HG03558 (cell line): ENCODE measurements at regions not wholly inside any gene's neighbourhood (a gene's known extent, or its start where the extent isn't known, plus 50 kb on each side); places are given as distances from the start of the nearest gene placed in this dataset.

Experiments used
- ATAC-seq: cut with Tn5 transposase; IDR thresholded peaks from one replicate; pipeline ENCODE4 v1.9.1; 2021; ENCODE audit warnings: moderate number of reproducible peaks; ENCODE audit not compliant: unreplicated experiment; ENCODE audit errors: extremely low read depth

- no peak for ATAC-seq
Observed at GRCh38 chr20:40547483-40548091, 141.4 kb downstream of the MAFB start.

GRCh38 chr20:40545478-40545877 lies 143.6 kb downstream of the MAFB start:
- no peak for ATAC-seq

- no peak for ATAC-seq
Observed at GRCh38 chr20:40542065-40542464, 147.0 kb downstream of the MAFB start.

- no peak for ATAC-seq
Observed at GRCh38 chr20:40540166-40540565, 148.9 kb downstream of the MAFB start.

GRCh38 chr20:40538131-40538530 lies 150.9 kb downstream of the MAFB start:
- no peak for ATAC-seq

GRCh38 chr20:40536808-40537207 lies 152.2 kb downstream of the MAFB start:
- ATAC-seq = no peak

GRCh38 chr20:40535816-40536215 lies 153.2 kb downstream of the MAFB start:
- ATAC-seq = no peak

GRCh38 chr20:40532103-40532502 lies 156.9 kb downstream of the MAFB start:
- ATAC-seq = no peak

- no peak for ATAC-seq
Observed at GRCh38 chr20:40525351-40525750, 163.7 kb downstream of the MAFB start.

GRCh38 chr20:40524071-40524470 lies 165.0 kb downstream of the MAFB start:
- ATAC-seq = no peak

- no peak for ATAC-seq
Observed at GRCh38 chr20:40522405-40522804, 166.6 kb downstream of the MAFB start.

- ATAC-seq = no peak
Observed at GRCh38 chr20:40521962-40522361, 167.1 kb downstream of the MAFB start.

- ATAC-seq = no peak
Observed at GRCh38 chr20:40519918-40520317, 169.1 kb downstream of the MAFB start.

- ATAC-seq = no peak
Observed at GRCh38 chr20:40512994-40513393, 176.0 kb downstream of the MAFB start.

GRCh38 chr20:40512591-40512990 lies 176.4 kb downstream of the MAFB start:
- no peak for ATAC-seq

GRCh38 chr20:40511478-40511877 lies 177.6 kb downstream of the MAFB start:
- no peak for ATAC-seq

GRCh38 chr20:40510622-40511021 lies 178.4 kb downstream of the MAFB start:
- ATAC-seq = no peak

- no peak for ATAC-seq
Observed at GRCh38 chr20:40508821-40509220, 180.2 kb downstream of the MAFB start.

GRCh38 chr20:40506537-40506939 lies 182.5 kb downstream of the MAFB start:
- ATAC-seq = no peak

GRCh38 chr20:40503119-40503518 lies 185.9 kb downstream of the MAFB start:
- no peak for ATAC-seq

- ATAC-seq = no peak
Observed at GRCh38 chr20:40502576-40502975, 186.5 kb downstream of the MAFB start.

GRCh38 chr20:40499391-40499790 lies 189.6 kb downstream of the MAFB start:
- no peak for ATAC-seq
